SK-N-DZ (cell line): ENCODE measurements at regions not wholly inside any gene's neighbourhood (a gene's known extent, or its start where the extent isn't known, plus 50 kb on each side); places are given as distances from the start of the nearest gene placed in this dataset.
"Not testable (repeated sequence)": the region's sequence is repeated elsewhere in the genome, so short reads cannot be mapped to it uniquely, and the experiment has no call there.

Source experiments
- DNase-seq: peaks from one replicate; pipeline ENCODE4 v3.0.0-alpha.2; 2015; ENCODE audit warnings: low spot score

GRCh38 chr4:8676676-8677075 is 84.1 kb downstream of the CPZ start:
- DNase-seq, result no peak

GRCh38 chr4:8675906-8676305 is 83.3 kb downstream of the CPZ start:
- no peak for DNase-seq

- DNase-seq, result no peak
Measured at GRCh38 chr4:8675383-8675782, 82.8 kb downstream of the CPZ start.

- no peak for DNase-seq
Measured at GRCh38 chr4:8674311-8674885, 81.8 kb downstream of the CPZ start.

GRCh38 chr4:8673106-8673505 is 80.5 kb downstream of the CPZ start:
- DNase-seq, result not testable (repeated sequence)

GRCh38 chr4:8672486-8672885 is 79.9 kb downstream of the CPZ start:
- DNase-seq, result no peak

- DNase-seq, result no peak
Measured at GRCh38 chr4:8671712-8672290, 79.2 kb downstream of the CPZ start.
